MM.1S (cell line): ENCODE measurements at regions not wholly inside any gene's neighbourhood (a gene's known extent, or its start where the extent isn't known, plus 50 kb on each side); places are given as distances from the start of the nearest gene placed in this dataset.

Experiments
- CTCF ChIP-seq: fragments of 300-600 bp; sonication (generic); IDR thresholded peaks from 2 replicates; pipeline ENCODE4 v1.5.1; 2016; ENCODE audit warnings: antibody characterized with exemption, low read length, mixed read lengths
- EZH2 ChIP-seq: fragments of 300-600 bp; sonication (generic); optimal IDR thresholded peaks from 2 replicates; pipeline ENCODE3; 2017; ENCODE audit warnings: low read depth, mild to moderate bottlenecking, antibody characterized with exemption, low read length, mixed read lengths
- EZH2phosphoT487 ChIP-seq: fragments of 300-600 bp; sonication (generic); IDR thresholded peaks from 2 replicates; pipeline ENCODE4 v1.6.1; 2018; ENCODE audit warnings: antibody characterized with exemption, low read length

GRCh38 chr2:16208921-16209320, 268.6 kb downstream of the MYCN start:
- no peak for TF ChIP-seq CTCF
- TF ChIP-seq EZH2: no peak
- no peak for TF ChIP-seq EZH2phosphoT487
